Hepatocyte (in vitro differentiated cells): ENCODE measurements at regions not wholly inside any gene's neighbourhood (a gene's known extent, or its start where the extent isn't known, plus 50 kb on each side); places are given as distances from the start of the nearest gene placed in this dataset.

ENCODE experiments used
- EZH2 ChIP-seq: fragments of 200-600 bp; sonication (generic); IDR thresholded peaks from 2 replicates; pipeline ENCODE4 v1.6.1; 2016; ENCODE audit warnings: antibody characterized with exemption, mild to moderate bottlenecking, borderline replicate concordance
- TF ChIP-seq, protein P1 (sequence below): fragments of 200-600 bp; sonication (generic); IDR thresholded peaks from 2 replicates; pipeline ENCODE4 v1.5.1; 2016; ENCODE audit warnings: antibody characterized with exemption, mild to moderate bottlenecking; ENCODE audit not compliant: poor library complexity

DNA sequence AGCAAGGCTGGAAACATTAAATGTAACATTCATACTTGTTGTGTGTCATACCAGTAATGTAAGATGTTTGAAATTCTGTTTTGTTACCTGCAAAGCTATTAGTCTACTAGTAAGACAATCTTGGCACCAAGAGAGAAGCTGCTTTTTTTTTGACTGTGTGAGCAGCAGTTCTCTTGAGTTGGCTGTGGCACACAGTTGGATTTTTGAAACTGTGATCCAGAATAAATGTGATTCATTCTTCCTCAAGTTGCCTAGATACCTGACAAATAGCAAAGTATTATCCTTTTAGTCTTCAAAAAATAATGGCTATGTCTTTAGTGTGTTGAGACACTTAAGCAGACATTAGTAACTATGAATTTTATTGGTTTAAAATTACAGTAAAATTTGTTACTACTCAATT is 57.2 kb upstream of the HAPLN1 start:
- TF ChIP-seq, protein P1, sequence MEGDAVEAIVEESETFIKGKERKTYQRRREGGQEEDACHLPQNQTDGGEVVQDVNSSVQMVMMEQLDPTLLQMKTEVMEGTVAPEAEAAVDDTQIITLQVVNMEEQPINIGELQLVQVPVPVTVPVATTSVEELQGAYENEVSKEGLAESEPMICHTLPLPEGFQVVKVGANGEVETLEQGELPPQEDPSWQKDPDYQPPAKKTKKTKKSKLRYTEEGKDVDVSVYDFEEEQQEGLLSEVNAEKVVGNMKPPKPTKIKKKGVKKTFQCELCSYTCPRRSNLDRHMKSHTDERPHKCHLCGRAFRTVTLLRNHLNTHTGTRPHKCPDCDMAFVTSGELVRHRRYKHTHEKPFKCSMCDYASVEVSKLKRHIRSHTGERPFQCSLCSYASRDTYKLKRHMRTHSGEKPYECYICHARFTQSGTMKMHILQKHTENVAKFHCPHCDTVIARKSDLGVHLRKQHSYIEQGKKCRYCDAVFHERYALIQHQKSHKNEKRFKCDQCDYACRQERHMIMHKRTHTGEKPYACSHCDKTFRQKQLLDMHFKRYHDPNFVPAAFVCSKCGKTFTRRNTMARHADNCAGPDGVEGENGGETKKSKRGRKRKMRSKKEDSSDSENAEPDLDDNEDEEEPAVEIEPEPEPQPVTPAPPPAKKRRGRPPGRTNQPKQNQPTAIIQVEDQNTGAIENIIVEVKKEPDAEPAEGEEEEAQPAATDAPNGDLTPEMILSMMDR, result no peak
- no peak for TF ChIP-seq EZH2
